Transverse colon (tissue), 4 donors: ENCODE measurements at regions not wholly inside any gene's neighbourhood (a gene's known extent, or its start where the extent isn't known, plus 50 kb on each side); places are given as distances from the start of the nearest gene placed in this dataset.

Experiments
- DNase-seq: peaks from one replicate; pipeline ENCODE4 v3.0.0-alpha.2; 2019
- H3K27ac ChIP-seq, 4 donors: fragments of 200-600 bp; sonication (generic); 2 replicates each; pipeline ENCODE4 v1.5.1; 2016 to 2018; ENCODE audit warnings: inconsistent platforms in 4 of 4
- H3K27me3 ChIP-seq: fragments of 200-600 bp; sonication (generic); 2 replicates; pipeline ENCODE4 v1.5.1; 2017; ENCODE audit warnings: inconsistent platforms
- H3K36me3 ChIP-seq, 4 donors: fragments of 200-600 bp; sonication (generic); 2 replicates each; pipeline ENCODE4 v1.5.1; 2017 to 2019; ENCODE audit warnings: inconsistent platforms in 4 of 4
- H3K4me1 ChIP-seq, 4 donors: fragments of 200-600 bp; sonication (generic); 2 replicates each; pipeline ENCODE4 v1.5.1; 2017 to 2020; ENCODE audit warnings: inconsistent platforms in 4 of 4
- H3K4me3 ChIP-seq, 4 donors: fragments of 200-600 bp; sonication (generic); 1 replicate in 1 of 4; 2 replicates in 3 of 4; pipeline versions ENCODE4 v1.5.1 to v1.6.1; 2017 to 2019; ENCODE audit warnings: inconsistent platforms in 4 of 4
- H3K9me3 ChIP-seq, 2 donors: fragments of 200-600 bp; sonication (generic); 2 replicates each; pipeline ENCODE4 v1.5.1; 2017 to 2019; ENCODE audit warnings: inconsistent platforms in 2 of 2
- EP300 ChIP-seq: sonication (generic); formaldehyde crosslinking; IDR thresholded peaks from one replicate; pipeline ENCODE4 v1.6.1; 2017; ENCODE audit warnings: antibody characterized with exemption, low read depth
- POLR2A ChIP-seq: fragments of 450-650 bp; IDR thresholded peaks from one replicate; pipeline ENCODE4 v1.6.1; 2016; ENCODE audit warnings: antibody characterized with exemption, mild to moderate bottlenecking, moderate library complexity
- POLR2AphosphoS5 ChIP-seq, 3 donors: sonication (generic); formaldehyde crosslinking; IDR thresholded peaks; one replicate each; pipeline ENCODE4 v1.6.1; 2016; ENCODE audit warnings: antibody characterized with exemption in 3 of 3
- WGBS, 2 donors: methylation state at CpG; one replicate each; pipeline ENCODE4 v1.1.5; 2018; ENCODE audit warnings: low coverage in 1 of 2; 5-methylcytosine and 5-hydroxymethylcytosine counted together
- in situ Hi-C, 4 donors: fragments of 200-750 bp; cut with MboI; loops; one replicate each; pipeline versions ENCODE4 v1.15.0 to v1.15.1; 2017; ENCODE audit warnings: low sequenced_read_pairs in 3 of 4, low pct_ligation_motif_present in 1 of 4, low pct_unique_long_range_greater_than_20kb in 1 of 4
- intact Hi-C: fragments of 100-400 bp; cut with DNase I; formaldehyde crosslinking; loops from one replicate; pipeline ENCODE4 v1.15.1; 2023; ENCODE audit warnings: low total_unique reads
- TF ChIP-seq, protein P1 (sequence below), 5 experiments: fragments of 200-600 bp in 3 of 5; fragments of 450-650 bp in 2 of 5; sonication (generic) in 3 of 5; IDR thresholded peaks; 1 replicate in 2 of 5; 2 replicates in 3 of 5; pipeline ENCODE4 v1.5.1; 2016 to 2017; ENCODE audit warnings: antibody characterized with exemption in 5 of 5, inconsistent platforms in 3 of 5, mild to moderate bottlenecking in 2 of 5, moderate library complexity in 1 of 5

DNA sequence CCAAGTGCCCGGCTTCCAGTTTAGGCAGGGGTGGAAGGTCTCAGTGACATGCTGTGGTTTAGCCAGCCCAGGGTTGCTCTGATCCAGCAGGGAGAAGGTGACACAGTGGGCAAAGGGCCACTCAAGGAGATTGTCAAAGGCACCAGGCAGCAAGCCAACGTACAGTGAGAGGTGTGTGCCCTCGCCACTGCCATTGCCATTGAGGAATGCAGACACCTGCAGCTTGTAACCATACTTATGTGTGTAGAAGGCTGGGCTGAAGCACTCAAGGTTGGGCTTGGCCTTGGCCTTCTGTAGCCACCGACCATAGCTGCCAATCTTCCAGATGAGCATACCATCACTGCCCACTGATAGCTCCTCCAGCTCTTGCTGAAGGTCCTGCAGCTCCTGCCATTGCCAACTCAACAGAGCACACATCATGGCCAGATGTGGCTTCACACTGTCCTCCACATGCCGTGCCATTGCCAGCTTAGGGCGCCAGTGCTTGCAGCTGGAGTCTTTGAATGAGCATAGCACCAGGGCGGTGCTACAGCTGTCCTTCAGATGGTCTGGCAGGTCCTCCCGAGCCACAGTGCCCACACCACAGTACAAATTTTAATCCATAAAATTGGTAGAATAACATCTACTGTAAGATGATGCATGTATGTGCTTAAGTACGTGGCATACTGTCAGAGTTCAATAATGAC, 59.7 kb upstream of the HMHB1 start:
- no peak overlapping the region for H3K4me3 ChIP-seq
- H3K27ac ChIP-seq, result no peak overlapping the region
- WGBS, 2 donors, result 93% methylated on average over 8 of the region's 9 CpGs; no CpG with 5 or more reads in 1 of the 2 donors
- H3K27me3 ChIP-seq, result no peaks in the 10 kb centered on the region
- in situ Hi-C loops, result no loop called here
- no peak for DNase-seq
- no peaks in the 10 kb centered on the region for H3K4me1 ChIP-seq
- H3K9me3 ChIP-seq, result no peaks in the 10 kb centered on the region
- intact Hi-C loops, result no loop called here
- TF ChIP-seq, protein P1, sequence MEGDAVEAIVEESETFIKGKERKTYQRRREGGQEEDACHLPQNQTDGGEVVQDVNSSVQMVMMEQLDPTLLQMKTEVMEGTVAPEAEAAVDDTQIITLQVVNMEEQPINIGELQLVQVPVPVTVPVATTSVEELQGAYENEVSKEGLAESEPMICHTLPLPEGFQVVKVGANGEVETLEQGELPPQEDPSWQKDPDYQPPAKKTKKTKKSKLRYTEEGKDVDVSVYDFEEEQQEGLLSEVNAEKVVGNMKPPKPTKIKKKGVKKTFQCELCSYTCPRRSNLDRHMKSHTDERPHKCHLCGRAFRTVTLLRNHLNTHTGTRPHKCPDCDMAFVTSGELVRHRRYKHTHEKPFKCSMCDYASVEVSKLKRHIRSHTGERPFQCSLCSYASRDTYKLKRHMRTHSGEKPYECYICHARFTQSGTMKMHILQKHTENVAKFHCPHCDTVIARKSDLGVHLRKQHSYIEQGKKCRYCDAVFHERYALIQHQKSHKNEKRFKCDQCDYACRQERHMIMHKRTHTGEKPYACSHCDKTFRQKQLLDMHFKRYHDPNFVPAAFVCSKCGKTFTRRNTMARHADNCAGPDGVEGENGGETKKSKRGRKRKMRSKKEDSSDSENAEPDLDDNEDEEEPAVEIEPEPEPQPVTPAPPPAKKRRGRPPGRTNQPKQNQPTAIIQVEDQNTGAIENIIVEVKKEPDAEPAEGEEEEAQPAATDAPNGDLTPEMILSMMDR (IDR thresholded peaks at IDR 0.05), result no peak
- no peak for TF ChIP-seq EP300
- no peak for TF ChIP-seq POLR2A
- TF ChIP-seq POLR2AphosphoS5 (IDR thresholded peaks at IDR 0.05), result no peak
- H3K36me3 ChIP-seq, result no peaks in the 10 kb centered on the region

DNA sequence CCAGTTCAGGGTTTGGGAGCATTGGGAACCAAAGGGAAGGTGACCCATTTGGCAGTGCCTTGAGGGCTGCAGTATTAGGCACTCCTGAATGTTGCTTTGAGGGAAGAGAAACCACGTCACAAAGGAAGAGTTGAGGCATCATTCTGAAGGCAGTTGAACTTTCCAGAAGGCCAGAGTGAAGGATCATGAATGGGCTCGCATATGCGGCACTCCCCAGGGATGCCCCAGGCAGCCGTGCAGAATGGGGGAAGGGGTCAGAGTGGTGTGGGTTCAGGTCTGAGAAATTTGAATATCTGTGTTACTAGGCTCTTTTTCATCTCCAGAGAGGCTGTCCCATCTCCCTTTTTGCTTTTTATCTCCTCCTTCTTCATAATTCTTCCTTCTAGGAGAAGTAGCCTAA, 60.6 kb upstream of the HMHB1 start:
- Histone ChIP-seq H3K27me3 (no peaks in the 10 kb centered on the region), H3K9me3 (no peaks in the 10 kb centered on the region), H3K4me1 (no peaks in the 10 kb centered on the region), H3K27ac (no peak overlapping the region), H3K4me3 (no peak overlapping the region), H3K36me3 (no peaks in the 10 kb centered on the region)
- TF ChIP-seq, protein P1 (IDR thresholded peaks at IDR 0.05), result no peak
- TF ChIP-seq POLR2A, result no peak
- TF ChIP-seq POLR2AphosphoS5 (IDR thresholded peaks at IDR 0.05), result no peak
- TF ChIP-seq EP300, result no peak
- WGBS, 2 donors, result 86 to 100% methylated on average over 2 to 4 of the region's 4 CpGs
- intact Hi-C loops (no loop called here), in situ Hi-C loops (no loop called here)
- DNase-seq, result no peak

DNA sequence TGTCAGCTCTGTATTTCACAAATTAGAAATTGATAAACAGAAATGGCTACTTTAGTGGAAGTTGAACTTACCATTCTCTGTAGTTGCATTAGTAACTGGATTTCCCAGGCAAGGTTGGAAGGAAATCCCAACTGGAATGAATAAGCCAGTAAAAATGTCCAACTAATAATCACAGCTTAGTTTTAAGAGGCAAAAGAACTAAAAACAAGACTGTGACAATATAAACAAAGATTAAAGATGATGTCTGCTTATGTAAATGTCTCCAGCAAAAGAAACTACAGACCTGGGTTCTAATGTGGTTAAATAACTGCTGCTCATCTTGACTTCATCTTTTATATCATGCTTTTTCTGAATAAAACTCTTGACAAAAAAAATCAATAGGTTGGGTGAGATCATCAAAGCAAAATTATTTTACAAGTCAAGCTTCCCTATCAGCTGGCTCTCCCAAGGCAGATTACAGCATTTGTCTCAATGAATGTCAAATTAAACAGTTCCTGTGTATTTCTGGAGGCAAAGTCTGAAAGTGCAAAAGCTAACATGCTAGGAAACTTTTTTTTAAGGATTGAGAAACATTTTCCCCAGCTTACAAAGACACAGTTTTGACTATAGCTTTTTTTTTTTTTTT, 62.3 kb upstream of the HMHB1 start:
- TF ChIP-seq POLR2A (no peak), EP300 (no peak), POLR2AphosphoS5 (IDR thresholded peaks at IDR 0.05) (no peak)
- TF ChIP-seq, protein P1 (IDR thresholded peaks at IDR 0.05), result no peak
- Histone ChIP-seq H3K27ac (no peak overlapping the region), H3K4me3 (no peak overlapping the region), H3K27me3 (no peaks in the 10 kb centered on the region), H3K36me3 (no peaks in the 10 kb centered on the region), H3K4me1 (no peaks in the 10 kb centered on the region), H3K9me3 (no peaks in the 10 kb centered on the region)
- DNase-seq, result no peak
- in situ Hi-C loops, result no loop called here
- intact Hi-C loops, result no loop called here

DNA sequence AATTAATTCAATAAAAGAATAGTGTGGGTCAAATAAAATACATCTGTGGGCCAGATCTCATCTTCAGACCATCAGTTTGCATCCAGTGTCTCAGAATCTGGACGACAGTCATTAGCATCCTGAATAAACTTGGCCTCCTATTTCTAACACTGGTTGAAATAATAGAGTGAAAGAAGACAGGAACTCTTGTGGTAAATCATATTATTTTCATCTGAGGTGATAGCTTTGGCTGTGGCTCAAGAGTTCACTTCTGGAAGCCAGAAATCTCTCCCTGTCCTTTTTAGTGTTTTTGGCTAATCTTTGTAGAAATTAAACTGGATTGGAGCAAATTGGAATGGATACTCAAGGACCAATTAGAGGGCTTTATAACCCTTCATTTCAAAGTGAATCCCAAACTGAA, 63.4 kb upstream of the HMHB1 start:
- Histone ChIP-seq H3K27me3 (no peaks in the 10 kb centered on the region), H3K36me3 (no peaks in the 10 kb centered on the region), H3K9me3 (no peaks in the 10 kb centered on the region), H3K27ac (no peak overlapping the region), H3K4me1 (no peaks in the 10 kb centered on the region), H3K4me3 (no peak overlapping the region)
- in situ Hi-C loops (no loop called here), intact Hi-C loops (no loop called here)
- TF ChIP-seq, protein P1 (IDR thresholded peaks at IDR 0.05), result no peak
- no peak for TF ChIP-seq POLR2A
- no peak for TF ChIP-seq POLR2AphosphoS5 (IDR thresholded peaks at IDR 0.05)
- no peak for TF ChIP-seq EP300
- WGBS, 2 donors, result 57 to 75% methylated on average over 1 of the region's 1 CpG
- no peak for DNase-seq
